T1000 (cell line): ENCODE measurements at regions not wholly inside any gene's neighbourhood (a gene's known extent, or its start where the extent isn't known, plus 50 kb on each side); places are given as distances from the start of the nearest gene placed in this dataset.

Experiments used
- DNase-seq: peaks from one replicate; lab custom pipeline; 2025; ENCODE audit warnings: mixed read lengths; lab: John Stamatoyannopoulos, UW

DNA sequence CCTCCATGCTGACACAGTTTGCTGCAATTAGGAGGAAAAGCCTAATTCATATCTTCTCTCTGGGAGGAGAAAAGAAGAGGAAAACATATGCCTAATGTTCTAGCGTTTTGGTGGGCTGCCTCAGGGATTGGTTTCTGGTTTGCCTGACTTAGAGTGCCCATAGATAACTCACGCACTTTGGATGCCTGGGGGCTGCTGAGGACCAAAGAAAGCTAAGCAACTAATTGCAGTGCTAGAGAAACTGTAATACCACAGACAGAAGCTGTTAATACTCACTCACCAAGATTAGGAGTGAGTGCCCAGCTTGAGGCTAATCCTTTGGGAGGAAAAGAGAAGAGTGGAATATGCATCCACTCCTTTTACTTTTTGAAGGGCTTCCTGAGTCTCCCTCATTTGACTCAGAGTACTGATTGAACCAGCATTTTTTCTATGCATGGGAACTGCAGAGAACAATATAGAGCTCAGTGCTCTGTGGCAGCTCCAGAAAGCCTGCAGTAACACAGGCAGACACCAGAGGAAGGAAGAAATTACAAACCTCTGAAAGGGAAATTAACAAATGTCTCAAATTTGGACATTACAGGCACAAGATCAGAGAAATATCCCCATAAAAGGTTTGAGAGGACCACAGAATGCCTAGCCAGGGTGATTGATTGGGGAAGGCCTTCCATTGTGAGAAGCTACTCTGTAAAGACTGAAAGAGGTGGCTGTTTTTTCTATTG is 666.4 kb downstream of the OLFM4 start:
- DNase-seq: no peak

DNA sequence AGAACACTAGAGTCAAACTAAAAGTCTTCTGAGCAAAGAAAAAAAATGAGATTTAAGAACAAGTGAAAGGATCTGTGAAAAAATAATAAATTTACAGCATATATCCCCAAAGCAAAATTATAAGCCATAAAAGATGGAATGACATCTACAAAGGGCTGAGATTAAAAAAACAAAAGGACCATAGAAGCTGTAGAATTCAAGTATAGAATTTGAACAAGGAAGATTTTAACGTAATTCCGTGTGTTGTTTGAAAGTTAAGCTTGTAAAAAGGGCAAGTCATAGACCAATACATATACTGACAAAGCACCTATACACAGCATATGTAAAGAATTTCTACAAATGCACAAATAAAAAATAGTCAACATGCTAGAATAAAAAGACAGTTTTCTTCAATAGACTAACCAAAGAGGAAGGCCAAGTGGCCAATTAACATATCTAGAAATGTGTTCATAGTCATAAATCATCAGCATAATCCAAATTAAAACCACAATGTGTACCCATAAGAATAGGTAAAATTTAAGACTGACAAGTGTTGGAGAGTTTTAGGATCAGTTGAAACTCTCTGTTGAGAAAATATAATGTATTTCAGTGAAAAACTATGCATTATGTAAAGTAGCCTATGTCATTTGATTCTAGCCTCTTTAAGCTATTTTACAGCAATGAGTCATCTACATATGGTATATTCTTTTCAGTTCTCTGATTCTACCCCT is 674.9 kb downstream of the OLFM4 start:
- DNase-seq: no peak

DNA sequence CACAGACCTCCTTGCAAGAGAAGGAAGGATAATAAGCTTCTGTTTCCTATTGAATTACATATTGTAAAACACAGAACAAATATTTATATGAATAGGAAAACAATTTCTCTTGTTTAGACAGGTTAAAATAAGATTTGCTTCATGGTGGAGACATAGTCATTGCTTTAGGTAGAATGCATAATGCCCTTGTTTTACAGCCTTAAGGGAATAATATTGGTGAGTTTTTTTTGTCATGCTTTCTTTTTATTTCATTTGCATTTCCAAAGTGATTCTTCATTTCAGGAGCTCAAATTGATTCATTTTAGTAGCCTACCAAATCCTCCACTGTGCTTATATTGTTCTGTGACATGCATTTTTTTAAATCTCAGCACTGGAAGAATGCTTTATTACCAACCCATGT is 690.7 kb downstream of the OLFM4 start:
- no peak for DNase-seq

DNA sequence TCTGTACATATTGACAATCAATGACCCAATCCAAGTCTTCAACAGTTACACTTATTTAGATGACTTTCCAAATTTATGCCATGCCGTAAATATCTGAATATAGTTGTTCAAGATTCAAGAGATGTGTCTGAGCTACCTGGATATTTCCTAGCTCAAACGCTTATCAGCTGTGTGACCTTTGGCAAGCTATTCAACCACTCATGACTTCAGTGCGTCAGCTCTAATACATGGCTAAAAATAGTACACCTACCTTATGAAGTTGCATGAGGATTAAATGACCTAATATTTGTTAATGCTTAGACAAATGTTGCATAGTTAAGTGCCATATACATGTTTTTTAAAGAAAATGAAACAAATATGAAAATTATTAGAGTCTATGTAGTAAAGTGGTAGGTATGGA is 704.1 kb downstream of the OLFM4 start:
- DNase-seq: no peak

DNA sequence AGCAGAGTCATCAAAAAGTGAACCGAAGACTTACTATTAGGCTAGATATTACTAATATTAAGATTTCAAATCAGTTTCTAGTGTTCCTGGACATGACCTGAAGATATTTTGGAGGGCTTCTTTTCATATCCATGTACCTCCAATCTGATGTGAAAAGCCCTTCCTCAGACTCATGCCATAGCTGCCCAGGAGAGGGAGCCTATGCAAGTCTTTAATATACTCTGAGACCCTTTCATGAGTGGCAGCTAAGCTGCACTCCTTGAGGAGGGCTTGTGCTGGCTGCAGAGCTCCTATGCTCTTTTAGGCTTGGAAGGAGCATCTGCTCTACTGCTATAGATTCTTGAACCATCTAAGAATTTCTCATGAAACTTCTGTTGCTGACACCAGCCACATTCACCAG is 715.3 kb downstream of the OLFM4 start:
- no peak for DNase-seq

DNA sequence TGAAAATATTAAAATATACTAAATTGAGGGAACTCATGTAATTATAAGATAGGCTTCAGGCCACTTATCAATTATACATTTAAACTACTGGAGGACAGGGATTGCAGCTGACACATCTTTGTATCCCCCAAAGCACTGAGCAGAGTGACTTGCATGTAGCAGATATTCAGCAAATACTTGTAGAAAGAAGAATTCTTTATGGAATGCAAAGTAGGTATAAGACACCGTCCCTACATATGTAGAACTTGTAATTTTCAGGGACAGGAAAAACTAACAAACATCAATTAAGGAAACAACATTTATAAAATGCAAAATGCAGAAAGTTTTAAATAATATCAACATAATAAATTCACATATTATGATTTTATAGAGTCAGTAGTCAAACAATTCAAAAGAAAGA is 719.2 kb downstream of the OLFM4 start:
- DNase-seq: no peak

DNA sequence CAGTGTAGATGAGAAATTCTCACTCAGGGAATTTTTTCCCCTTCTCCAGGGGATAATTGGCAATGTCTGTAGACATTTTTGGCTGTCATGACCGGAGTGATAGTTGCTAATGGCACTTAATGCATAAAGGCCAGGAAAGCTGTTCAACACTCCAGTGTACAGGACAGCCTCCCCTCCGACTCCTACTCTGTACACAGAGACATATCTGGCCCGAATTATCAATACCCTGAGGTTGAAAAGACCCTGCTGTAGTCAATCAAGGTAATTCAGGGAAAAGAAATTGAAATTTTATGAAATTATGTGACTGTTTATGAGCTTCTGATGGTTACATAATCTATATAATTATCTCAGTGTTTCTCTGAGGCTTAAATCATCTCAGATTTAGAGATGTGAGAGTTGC is 720.7 kb downstream of the OLFM4 start:
- DNase-seq: no peak

DNA sequence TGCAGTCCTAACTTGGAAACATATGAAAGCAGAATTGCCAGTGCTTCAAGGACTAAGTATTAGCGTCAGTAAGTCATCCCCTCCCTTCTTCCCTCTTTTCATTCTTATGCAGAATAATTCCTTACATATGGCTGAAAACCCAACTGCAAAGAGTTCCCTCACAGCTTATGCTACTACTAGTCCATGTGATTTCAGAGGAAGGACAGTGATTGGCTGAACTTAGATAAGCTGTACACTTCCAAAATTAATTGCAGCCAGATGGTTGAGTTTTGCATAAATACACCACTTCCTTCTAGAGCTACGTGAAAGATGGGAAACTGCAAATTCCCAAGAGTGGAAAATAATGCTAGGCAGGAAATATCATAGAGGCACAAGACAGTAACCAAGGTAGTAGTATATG is 730.4 kb downstream of the OLFM4 start:
- DNase-seq: no peak

DNA sequence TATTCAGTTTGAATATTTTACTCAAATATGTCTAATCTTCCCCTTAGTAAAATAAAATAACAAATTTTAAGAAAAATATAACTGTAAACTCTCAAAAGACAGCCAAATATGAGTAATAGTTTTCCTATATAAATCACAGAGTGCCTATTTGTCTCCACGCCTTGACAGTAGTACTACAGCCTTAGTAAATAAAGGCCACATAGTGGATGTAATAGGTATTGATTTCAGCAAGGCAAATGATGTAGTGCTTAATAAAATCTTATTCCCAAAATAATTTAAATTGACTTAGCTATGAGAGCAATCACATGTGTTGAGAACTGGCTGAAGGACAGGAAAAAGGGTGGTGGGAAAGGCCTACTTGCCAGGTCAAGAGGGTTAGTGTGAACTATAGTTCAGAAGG is 747.2 kb downstream of the OLFM4 start:
- DNase-seq: no peak

DNA sequence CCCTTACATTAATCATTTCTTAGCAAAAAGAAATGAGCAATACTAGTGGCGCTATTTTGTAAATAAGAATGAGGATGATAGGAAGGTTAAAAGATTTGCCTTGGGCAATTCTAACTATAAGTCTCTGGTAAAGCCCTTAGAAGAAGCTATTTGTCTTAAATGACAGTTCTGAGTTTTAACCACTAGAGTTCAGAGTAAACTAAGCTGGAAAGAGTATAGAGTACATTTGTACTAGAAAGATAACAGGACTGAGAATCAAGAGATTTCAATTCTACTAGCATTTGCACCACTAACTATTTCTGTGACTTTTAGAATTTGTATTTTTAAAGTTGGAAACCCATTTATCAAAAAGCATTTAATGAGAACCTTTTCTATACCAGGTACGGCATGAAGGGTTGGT is 750.3 kb downstream of the OLFM4 start:
- DNase-seq: no peak

DNA sequence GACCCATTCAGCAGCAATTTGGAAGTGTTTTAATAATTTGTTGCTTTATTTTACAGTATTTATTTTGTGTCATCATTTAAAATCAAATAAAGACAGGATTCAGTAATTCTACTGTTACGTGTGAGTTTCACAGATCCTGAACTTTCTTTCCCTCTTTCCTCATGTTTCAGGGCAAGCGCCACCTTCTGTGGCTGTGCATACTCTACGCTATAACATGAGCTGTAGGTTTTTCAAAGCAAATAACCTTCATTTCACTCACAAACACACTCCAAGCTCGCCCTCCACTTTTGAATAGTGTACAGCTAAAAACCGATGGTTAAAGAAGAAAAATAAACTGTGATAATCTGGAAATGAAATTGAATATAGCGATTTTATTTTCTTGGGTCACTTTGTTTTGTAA is 753.3 kb downstream of the OLFM4 start:
- DNase-seq: no peak

DNA sequence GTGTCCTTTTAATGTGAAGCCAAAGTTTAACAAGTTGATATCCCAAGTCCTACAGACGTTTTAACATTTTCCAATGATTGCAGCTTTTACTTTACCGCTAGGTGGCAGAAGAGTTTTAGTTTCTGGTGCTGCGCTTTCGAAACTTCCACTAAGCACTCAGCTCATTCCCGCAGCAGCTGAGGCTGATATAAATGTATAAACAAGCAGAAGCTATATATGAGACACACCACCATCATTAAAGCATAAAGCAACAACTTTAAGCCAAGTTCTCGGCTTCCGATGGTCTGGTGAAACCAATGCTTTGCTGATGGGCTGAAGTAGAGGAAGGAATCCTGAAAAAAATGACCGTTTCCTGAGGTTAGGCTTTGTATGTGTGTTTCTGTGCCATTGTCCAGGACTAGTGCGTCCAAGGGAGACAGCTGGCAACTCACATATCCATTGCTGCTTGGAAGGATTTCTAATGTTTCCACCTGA is 753.9 kb downstream of the OLFM4 start:
- no peak for DNase-seq

DNA sequence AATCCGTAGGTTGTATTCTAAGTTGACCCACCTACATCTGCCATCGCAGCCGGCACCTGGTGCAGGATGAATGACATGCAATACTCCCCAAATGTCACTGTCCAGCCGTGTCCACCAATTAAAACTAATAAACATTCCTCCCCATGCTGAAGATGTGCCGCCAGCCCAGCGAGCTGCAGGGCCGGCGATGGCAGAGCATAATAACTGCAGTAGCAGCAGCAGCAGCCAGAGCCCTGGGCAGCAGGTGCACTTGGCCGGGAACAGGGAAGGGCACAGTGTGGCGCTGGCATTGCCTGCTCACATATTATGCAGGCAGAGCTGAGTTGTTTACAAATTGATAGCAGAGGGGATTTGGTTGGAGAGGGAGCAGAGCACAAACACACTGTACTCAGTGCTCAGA is 754.9 kb downstream of the OLFM4 start:
- no peak for DNase-seq

DNA sequence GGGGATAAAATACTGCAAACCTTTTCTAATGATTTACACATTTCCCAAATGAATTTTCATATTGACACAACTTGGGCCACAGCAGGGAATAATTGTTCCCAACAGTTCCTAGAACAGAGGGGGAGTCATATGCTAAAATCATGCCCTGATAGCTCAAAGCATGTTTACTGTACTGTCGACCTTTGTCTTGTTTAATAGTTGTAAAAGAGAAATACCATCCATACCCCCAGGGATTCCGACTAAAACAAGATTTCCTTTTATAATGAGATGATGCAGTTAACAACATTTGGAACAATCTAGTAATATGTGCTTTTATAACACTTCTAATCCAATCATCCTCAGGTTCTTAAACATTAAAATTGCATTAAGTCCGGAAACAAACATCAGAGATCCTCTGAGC is 759.7 kb downstream of the OLFM4 start:
- DNase-seq: no peak

DNA sequence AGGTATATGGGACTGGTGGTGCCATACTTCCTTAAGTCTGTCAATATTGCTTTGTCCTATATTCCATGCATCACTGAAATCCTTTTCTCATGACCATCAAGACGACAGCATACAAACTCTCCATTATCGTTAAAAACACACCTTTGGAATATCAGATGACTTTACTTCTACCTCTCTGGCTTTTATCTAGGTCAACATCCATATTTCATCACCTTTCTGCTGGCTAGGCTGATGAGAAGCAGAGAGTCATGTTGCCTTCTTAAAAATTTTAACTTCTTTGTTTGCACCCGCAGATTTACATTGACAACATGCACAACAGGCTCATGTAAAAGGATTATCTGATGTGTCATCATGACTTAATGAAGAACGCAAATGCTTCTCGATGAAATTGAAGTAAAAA is 771.4 kb downstream of the OLFM4 start:
- no peak for DNase-seq

DNA sequence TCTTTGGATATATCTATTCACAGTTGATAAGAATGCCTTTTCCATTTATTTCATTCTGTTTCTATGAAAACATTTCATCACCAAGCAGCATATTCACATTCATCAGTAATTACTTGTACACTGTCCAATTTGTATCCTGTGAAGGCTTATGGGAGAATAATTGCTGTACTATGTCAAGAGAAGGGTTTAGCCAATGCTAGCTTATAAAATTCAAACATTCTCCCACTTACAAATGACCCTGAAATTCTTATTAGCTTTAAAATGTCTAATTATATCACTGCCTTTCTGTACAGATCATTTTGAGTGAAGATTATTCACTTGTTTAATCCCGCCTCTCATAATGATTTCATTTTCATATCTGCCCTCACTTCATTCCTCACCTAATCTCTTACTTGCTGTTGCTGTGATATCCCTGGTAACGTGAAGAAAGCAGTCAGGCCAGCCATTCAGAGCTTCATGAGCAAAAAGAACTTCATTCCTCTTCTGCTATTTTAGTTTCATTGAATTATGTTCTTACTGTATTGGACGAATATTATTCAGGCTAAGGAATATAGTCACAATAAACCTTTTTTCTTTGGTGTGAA is 778.7 kb downstream of the OLFM4 start:
- DNase-seq: no peak

DNA sequence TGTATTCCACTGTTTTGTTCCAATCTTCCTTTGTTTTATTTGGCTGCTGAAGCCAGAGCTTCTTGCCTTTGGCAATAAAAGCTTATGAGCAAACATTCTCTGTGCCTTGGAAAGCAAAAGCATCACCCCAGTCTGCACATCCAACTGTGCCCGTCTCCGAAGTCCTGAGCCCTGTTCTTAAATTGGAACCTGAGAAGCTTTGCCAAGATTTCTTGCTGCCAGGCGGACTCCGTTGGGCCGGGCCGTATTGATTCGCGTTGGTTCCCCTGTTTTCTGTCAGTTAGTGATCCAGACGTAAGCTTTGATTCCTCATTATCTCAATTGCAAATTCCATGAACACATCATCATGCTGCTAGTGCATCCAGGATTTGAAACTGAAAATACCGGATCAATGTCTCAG is 793.0 kb downstream of the OLFM4 start:
- no peak for DNase-seq

DNA sequence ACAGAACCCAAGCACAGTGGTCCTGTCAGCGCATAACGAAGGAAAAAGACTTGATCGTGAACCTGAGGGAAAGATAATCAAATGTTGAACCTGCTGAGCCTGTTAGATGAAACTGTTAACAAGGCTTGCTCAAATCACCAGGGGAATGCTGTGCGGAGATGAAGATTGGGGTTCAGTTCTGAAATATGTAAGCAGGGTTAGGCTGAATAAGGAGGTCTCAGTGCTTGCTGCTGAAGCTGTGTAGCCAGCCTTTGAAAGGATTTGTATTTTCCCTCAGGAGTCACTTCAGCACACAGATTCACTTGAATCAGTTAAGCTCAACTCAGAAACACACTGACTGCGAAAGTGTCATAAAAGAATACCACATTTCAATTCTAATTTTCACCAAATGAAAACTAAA is 793.5 kb downstream of the OLFM4 start:
- no peak for DNase-seq

DNA sequence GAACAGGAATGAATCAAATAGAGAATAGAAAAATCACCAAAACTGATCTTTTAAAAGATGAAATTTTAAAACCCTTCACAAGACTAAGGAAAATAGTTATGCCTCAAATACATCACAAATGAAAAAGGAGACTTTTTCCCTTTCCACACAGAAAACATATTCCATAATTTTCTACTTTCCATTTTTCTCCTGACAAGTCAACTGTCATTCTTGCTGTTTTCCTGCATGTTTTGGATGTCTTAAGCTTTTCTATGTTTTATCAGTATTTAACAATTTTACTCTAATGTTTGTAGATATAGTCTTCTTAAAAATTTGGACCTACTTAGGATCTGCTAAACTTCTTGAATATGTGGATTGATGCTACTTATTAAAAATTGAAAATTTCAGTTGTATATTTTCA is 810.8 kb downstream of the OLFM4 start:
- no peak for DNase-seq

DNA sequence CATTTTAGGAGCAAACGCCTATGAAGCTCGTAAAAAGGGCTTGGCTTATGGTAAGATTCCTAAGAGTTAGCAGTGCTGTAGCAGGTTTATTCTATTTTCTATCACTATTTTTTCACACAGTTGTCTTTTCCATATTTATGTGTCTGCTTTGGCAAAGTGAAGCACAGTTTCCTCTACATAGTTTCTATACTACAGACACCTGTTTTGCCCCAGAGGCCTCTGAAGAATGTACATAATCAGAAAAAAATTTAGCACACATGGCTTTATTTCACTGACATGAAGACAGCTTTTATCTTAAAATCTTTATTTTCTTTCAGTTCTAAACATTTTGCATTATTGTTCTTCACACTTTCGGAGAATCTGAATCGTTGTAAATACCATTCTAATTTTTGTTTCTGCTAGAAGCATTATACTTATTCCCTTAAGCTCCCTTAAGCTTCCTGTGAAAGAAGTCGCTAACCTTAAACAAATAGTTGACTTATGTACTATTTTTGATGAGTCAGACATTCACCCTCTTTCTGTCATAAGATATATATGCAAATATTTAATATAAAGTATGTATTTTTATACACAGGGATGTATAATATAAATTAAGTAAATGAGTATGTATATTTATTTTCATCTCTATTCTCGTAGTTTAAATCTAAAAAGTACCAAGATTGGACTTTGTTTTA is 816.0 kb downstream of the OLFM4 start:
- DNase-seq: no peak

DNA sequence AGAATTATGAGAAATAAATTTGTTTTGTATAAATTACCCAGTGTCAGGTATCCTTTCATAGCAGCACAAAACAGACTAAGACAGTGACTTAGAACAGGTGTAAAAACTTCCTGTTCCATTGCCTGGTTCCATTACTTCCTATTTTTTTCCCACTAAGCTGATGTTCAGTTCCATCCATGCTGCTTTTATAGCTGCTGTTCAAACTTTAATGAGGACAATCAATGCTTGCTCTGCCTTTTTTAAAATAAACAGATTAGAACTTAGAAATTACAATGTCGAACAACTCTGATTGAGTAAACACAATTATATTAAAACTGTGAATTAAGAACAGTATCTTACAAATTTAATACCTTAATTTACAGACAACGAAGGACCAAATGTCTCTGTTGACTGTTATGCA is 818.9 kb downstream of the OLFM4 start:
- no peak for DNase-seq

DNA sequence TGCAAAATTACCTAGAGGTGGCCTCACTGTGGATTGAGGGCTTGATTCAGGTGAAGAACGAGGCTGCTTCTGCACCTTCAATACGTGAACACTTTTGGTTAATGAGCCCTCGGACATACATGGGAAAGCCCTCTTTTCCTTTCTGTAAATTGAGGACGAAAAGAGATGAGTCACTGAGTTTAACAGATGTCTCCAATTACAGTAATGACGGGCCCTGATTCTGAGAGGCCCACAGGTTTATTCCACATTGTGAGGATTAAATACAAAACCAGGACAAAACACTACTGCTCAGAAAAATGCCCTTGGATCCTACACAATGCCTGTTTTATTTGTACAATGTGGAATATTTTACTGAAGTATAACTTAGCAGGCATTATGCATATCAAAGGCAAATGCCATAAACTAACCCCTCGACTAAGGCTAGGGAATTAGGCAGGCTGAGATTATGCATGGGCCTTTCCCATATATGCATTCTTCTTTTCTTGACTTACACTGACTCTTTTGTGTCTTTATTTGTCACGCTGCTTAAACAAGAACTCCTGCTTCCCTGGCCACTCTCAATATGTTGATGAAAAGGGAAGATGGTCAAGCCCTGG is 819.9 kb downstream of the OLFM4 start:
- no peak for DNase-seq

DNA sequence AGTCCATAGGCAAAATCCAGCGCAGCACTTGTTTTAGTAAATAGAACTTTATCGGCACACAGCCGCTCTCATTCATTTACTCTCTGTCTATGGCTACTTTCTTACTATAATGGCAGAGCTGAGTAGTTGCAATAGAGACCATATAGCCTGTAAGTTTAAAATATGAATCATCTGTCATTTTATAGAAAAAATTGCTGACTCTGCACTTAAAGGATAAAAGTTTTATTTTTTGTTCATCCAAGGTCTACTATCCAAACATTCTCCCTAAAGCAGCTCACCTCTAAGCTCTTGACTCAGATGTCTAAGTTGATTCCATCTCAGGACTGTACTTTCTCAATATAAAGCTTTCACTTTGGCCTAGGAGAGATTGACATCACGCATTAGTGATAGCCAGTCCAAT is 825.7 kb downstream of the OLFM4 start:
- no peak for DNase-seq
